CD14-positive monocyte (primary cell): ENCODE measurements at regions not wholly inside any gene's neighbourhood (a gene's known extent, or its start where the extent isn't known, plus 50 kb on each side); places are given as distances from the start of the nearest gene placed in this dataset.

Source experiments
- DNase-seq, 3 donors: peaks; one replicate each; pipeline ENCODE4 v3.0.0-alpha.2; 2011 to 2022
- H2AFZ ChIP-seq: 2 replicates; pipeline ENCODE4 v1.6.0; 2012; ENCODE audit warnings: mild to moderate bottlenecking, low read depth, low read length, inconsistent platforms; ENCODE audit not compliant: insufficient read depth, poor library complexity, severe bottlenecking
- H3K27ac ChIP-seq, 2 donors: 1 replicate in 1 of 2; 2 replicates in 1 of 2; pipeline ENCODE4 v1.5.1; 2012 to 2013; ENCODE audit warnings: low read length in 2 of 2, control low read depth in 1 of 2, inconsistent platforms in 1 of 2, low read depth in 1 of 2, mild to moderate bottlenecking in 1 of 2
- H3K27me3 ChIP-seq, 2 donors: one replicate each; pipeline versions ENCODE4 v1.6.0 to v1.6.1; 2011 to 2013; ENCODE audit warnings: low read length in 2 of 2; ENCODE audit not compliant: control insufficient read depth in 2 of 2, insufficient read depth in 2 of 2
- H3K36me3 ChIP-seq, 2 donors: replicated peaks in 1 of 2; 1 replicate in 1 of 2; 2 replicates in 1 of 2; pipeline versions ENCODE4 v1.5.1 to v1.6.1; 2012 to 2013; ENCODE audit warnings: low read length in 2 of 2, control low read depth in 1 of 2, inconsistent platforms in 1 of 2, mild to moderate bottlenecking in 1 of 2; ENCODE audit not compliant: insufficient read depth in 2 of 2, control insufficient read depth in 1 of 2
- H3K4me1 ChIP-seq, 2 donors: 1 replicate in 1 of 2; 2 replicates in 1 of 2; pipeline versions ENCODE4 v1.5.1 to v1.6.1; 2012 to 2013; ENCODE audit warnings: low read length in 2 of 2, control low read depth in 1 of 2, inconsistent platforms in 1 of 2, mild to moderate bottlenecking in 1 of 2, moderate library complexity in 1 of 2; ENCODE audit not compliant: insufficient read depth in 2 of 2, control insufficient read depth in 1 of 2
- H3K4me2 ChIP-seq: replicated peaks from 2 replicates; pipeline ENCODE3; 2012; ENCODE audit warnings: low read length, moderate library complexity, mild to moderate bottlenecking; ENCODE audit not compliant: poor library complexity, severe bottlenecking; ENCODE audit errors: extremely low read depth
- H3K4me3 ChIP-seq, 3 experiments: fragments of 200-600 bp in 1 of 3; sonication (generic) in 1 of 3; replicated peaks in 1 of 3; 1 replicate in 2 of 3; 2 replicates in 1 of 3; pipeline ENCODE4 v1.5.1; 2011 to 2013; ENCODE audit warnings: low read length in 3 of 3, mild to moderate bottlenecking in 3 of 3, control low read depth in 2 of 3, low read depth in 2 of 3, inconsistent platforms in 1 of 3, moderate library complexity in 1 of 3
- H3K79me2 ChIP-seq: 2 replicates; pipeline ENCODE4 v1.6.0; 2012; ENCODE audit warnings: mild to moderate bottlenecking, control low read depth, inconsistent platforms, low read length, moderate library complexity; ENCODE audit not compliant: insufficient read depth
- H3K9ac ChIP-seq: 2 replicates; pipeline ENCODE4 v1.6.0; 2017; ENCODE audit warnings: low read length, mild to moderate bottlenecking; ENCODE audit not compliant: insufficient read depth, poor library complexity, severe bottlenecking
- H3K9me3 ChIP-seq, 2 donors: replicated peaks in 1 of 2; 1 replicate in 1 of 2; 2 replicates in 1 of 2; pipeline versions ENCODE4 v1.5.1 to v1.6.1; 2012 to 2013; ENCODE audit warnings: low read length in 2 of 2, control low read depth in 1 of 2; ENCODE audit not compliant: control insufficient read depth in 1 of 2, insufficient read depth in 1 of 2
- H4K20me1 ChIP-seq: 2 replicates; pipeline ENCODE4 v1.6.0; 2012; ENCODE audit warnings: mild to moderate bottlenecking, low read length, control low read depth, moderate library complexity; ENCODE audit not compliant: insufficient read depth
- H3K27ac Mint-ChIP-seq, 7 donors: one replicate each; pipeline ENCODE4 v1.8.0; 2020; ENCODE audit warnings: mild to moderate bottlenecking in 7 of 7, mixed read lengths in 7 of 7, moderate library complexity in 6 of 7, inconsistent platforms in 2 of 7
- H3K27me3 Mint-ChIP-seq, 3 donors: one replicate each; pipeline ENCODE4 v1.8.0; 2021 to 2022; ENCODE audit warnings: low read depth in 3 of 3, mild to moderate bottlenecking in 3 of 3, mixed read lengths in 3 of 3, moderate library complexity in 3 of 3, inconsistent platforms in 1 of 3
- H3K36me3 Mint-ChIP-seq, 2 donors: one replicate each; pipeline ENCODE4 v1.8.0; 2020; ENCODE audit warnings: mixed read lengths in 2 of 2, inconsistent platforms in 1 of 2, mild to moderate bottlenecking in 1 of 2
- H3K4me1 Mint-ChIP-seq: one replicate; pipeline ENCODE4 v1.8.0; 2020; ENCODE audit warnings: mild to moderate bottlenecking, mixed read lengths
- H3K4me3 Mint-ChIP-seq, 2 donors: one replicate each; pipeline ENCODE4 v1.8.0; 2020; ENCODE audit warnings: mild to moderate bottlenecking in 2 of 2, mixed read lengths in 2 of 2, moderate library complexity in 1 of 2
- H3K9me3 Mint-ChIP-seq, 7 donors: one replicate each; pipeline ENCODE4 v1.8.0; 2020 to 2022; ENCODE audit warnings: mixed read lengths in 7 of 7, mild to moderate bottlenecking in 6 of 7, moderate library complexity in 6 of 7, inconsistent platforms in 2 of 7
- WGBS: methylation state at CpG from one replicate; pipeline ENCODE4 v1.1.5; 2013; ENCODE audit warnings: missing lambda C conversion rate; ENCODE audit not compliant: insufficient coverage; 5-methylcytosine and 5-hydroxymethylcytosine counted together
- intact Hi-C, 2 donors: fragments of 100-400 bp; cut with micrococcal nuclease; formaldehyde crosslinking; loops; one replicate each; pipeline versions ENCODE4 v1.15.0 to v1.15.1; 2023
- TF ChIP-seq, protein P1 (sequence below): fragments of 200-600 bp; IDR thresholded peaks from one replicate; pipeline ENCODE4 v1.8.0; 2022; ENCODE audit warnings: antibody characterized with exemption, mild to moderate bottlenecking

DNA sequence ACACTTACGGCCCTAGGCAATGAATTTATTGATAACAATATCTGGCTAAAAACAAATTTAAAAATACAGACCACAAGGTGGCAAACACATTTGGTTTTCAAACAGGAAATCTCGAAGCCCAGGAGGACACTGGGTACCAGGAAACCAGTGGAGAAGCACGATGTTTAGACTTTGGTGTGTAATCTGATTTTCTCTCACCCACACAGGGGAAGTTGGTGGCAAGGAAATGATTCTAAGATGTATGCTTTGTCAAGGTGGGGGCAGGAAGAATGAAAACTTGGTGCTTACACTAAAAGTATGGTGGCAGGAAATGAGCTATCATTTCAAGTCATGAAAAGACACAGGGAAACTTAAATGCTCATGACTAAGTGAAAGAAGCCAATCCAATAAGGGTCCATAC lies 113.2 kb upstream of the ANKRD1 start:
- Histone ChIP-seq H3K79me2 (no peaks in the 10 kb centered on the region), H3K9me3 (no peaks in the 10 kb centered on the region), H2AFZ (no peak overlapping the region), H4K20me1 (no peaks in the 10 kb centered on the region), H3K4me1 (peaks cover 0 to 7% of the 10 kb centered on the region in 2 donors), H3K4me2 (no peak overlapping the region), H3K27ac (no peak overlapping the region), H3K36me3 (no peaks in the 10 kb centered on the region), H3K27me3 (no peaks in the 10 kb centered on the region), H3K4me3 (no peak overlapping the region), H3K9ac (no peak overlapping the region)
- peaks cover 1 to 4% (median 2%) of the 10 kb centered on the region in 3 donors for H3K27me3 Mint-ChIP-seq
- H3K4me1 Mint-ChIP-seq = peaks cover 16% of the 10 kb centered on the region
- no CpG with 5 or more reads among the region's 3 CpGs for WGBS
- peaks cover 0 to under 1% (median 0%) of the 10 kb centered on the region in 7 donors for H3K9me3 Mint-ChIP-seq
- intact Hi-C loops = no loop called here
- H3K4me3 Mint-ChIP-seq = no peak overlapping the region
- DNase-seq = no peak
- no peaks in the 10 kb centered on the region for H3K36me3 Mint-ChIP-seq
- peak overlapping the region in 1 of 7 donors; percentile 2 for H3K27ac Mint-ChIP-seq
- TF ChIP-seq, protein P1, sequence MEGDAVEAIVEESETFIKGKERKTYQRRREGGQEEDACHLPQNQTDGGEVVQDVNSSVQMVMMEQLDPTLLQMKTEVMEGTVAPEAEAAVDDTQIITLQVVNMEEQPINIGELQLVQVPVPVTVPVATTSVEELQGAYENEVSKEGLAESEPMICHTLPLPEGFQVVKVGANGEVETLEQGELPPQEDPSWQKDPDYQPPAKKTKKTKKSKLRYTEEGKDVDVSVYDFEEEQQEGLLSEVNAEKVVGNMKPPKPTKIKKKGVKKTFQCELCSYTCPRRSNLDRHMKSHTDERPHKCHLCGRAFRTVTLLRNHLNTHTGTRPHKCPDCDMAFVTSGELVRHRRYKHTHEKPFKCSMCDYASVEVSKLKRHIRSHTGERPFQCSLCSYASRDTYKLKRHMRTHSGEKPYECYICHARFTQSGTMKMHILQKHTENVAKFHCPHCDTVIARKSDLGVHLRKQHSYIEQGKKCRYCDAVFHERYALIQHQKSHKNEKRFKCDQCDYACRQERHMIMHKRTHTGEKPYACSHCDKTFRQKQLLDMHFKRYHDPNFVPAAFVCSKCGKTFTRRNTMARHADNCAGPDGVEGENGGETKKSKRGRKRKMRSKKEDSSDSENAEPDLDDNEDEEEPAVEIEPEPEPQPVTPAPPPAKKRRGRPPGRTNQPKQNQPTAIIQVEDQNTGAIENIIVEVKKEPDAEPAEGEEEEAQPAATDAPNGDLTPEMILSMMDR = no peak

GRCh38 chr10:91034494-91035159 lies 113.7 kb upstream of the ANKRD1 start:
- H3K9ac ChIP-seq = no peak overlapping the region
- WGBS = 100% methylated on average over 1 of the region's 9 CpGs
- H3K4me2 ChIP-seq = no peak overlapping the region
- no peaks in the 10 kb centered on the region for H3K36me3 ChIP-seq
- H3K27me3 ChIP-seq = no peaks in the 10 kb centered on the region
- Mint-ChIP-seq H3K9me3 (no peaks in the 10 kb centered on the region), H3K36me3 (no peaks in the 10 kb centered on the region), H3K4me3 (no peak overlapping the region), H3K4me1 (peaks cover 16% of the 10 kb centered on the region), H3K27ac (no peak overlapping the region), H3K27me3 (peaks cover 1 to 4% (median 2%) of the 10 kb centered on the region in 3 donors)
- H3K4me3 ChIP-seq = no peak overlapping the region
- H3K27ac ChIP-seq = no peak overlapping the region
- no peak overlapping the region for H2AFZ ChIP-seq
- H3K9me3 ChIP-seq = no peaks in the 10 kb centered on the region
- peak in 1 of 3 donors; percentile 25 for DNase-seq
- H3K79me2 ChIP-seq = no peaks in the 10 kb centered on the region
- H4K20me1 ChIP-seq = no peaks in the 10 kb centered on the region
- TF ChIP-seq, protein P1 = no peak
- H3K4me1 ChIP-seq = peaks cover 0 to 7% of the 10 kb centered on the region in 2 donors
- intact Hi-C loops = no loop called here
